ENCODE measurements at regions not wholly inside any gene's neighbourhood (a gene's known extent, or its start where the extent isn't known, plus 50 kb on each side); places are given as distances from the start of the nearest gene placed in this dataset.

DNA sequence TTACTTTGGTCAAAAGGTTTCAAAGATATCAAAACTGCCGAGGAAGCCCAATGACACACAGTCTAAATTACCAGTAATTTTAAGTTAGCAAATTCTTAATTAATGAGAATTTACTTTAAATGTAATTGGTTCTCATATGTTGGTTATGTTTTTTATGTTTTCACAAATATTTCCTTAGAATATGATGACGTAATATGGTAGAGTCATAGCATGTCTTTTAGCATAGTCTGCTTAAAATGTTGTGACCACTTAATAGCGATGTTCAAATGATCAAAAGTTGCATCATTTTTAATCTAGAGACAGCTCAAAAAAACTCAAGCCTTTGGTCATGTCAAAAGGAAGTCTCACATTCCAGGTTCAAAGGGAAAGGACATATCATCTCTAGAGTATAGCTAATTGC lies 123.3 kb upstream of the ST6GAL2 start:
- Mint-ChIP-seq H3K4me3 (no peak overlapping the region), H3K36me3 (no peaks in the 10 kb centered on the region), H3K4me1 (ENCODE audit: low read depth) (no peaks in the 10 kb centered on the region), H3K9me3 (no peaks in the 10 kb centered on the region), H3K27me3 (no peaks in the 10 kb centered on the region), H3K27ac (no peak overlapping the region)
- intact Hi-C loops (cut with micrococcal nuclease), result no loop called here
- POLR2A ChIA-PET, result no interaction called here
- DNase-seq, result no peak
- CTCF ChIA-PET, result no interaction called here

DNA sequence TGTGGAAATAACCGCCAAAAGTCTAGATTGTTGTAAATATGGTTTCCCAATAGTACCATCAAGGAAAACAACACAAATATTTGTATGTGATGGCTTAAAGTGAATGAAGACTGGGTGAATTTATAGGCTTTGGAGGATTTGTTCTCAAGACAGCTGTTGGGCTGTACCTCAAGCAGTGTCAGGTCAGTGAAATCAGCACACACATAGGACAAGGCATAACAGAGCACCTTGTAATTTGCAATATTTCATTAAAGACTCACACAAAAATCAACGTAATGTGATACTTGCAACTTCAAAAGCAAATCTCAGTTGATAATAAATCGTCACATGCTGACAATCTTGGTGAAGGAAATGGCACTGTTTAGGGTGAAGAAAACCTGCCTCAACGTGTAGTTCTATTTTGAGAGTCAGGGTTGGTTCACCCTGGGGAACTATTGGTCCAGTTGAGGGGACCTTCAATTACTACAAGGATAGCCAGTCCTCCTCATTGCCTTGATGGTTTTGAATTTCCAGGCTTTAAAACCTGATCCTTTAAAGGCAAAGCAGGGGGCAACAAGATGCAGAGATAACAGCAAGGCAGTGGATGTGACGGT lies 126.8 kb upstream of the ST6GAL2 start:
- Mint-ChIP-seq H3K4me3 (no peak overlapping the region), H3K27me3 (no peaks in the 10 kb centered on the region), H3K36me3 (no peaks in the 10 kb centered on the region), H3K4me1 (ENCODE audit: low read depth) (no peaks in the 10 kb centered on the region), H3K27ac (no peak overlapping the region), H3K9me3 (peaks cover 2% of the 10 kb centered on the region)
- ChIA-PET CTCF (no interaction called here), POLR2A (no interaction called here)
- DNase-seq, result no peak
- intact Hi-C loops (cut with micrococcal nuclease), result no loop called here

GRCh38 chr2:107013884-107014283 lies 127.9 kb upstream of the ST6GAL2 start:
- no peak overlapping the region for H3K27ac Mint-ChIP-seq
- no peak for DNase-seq
- POLR2A ChIA-PET, result no interaction called here
- H3K36me3 Mint-ChIP-seq, result no peaks in the 10 kb centered on the region
- intact Hi-C loops (cut with micrococcal nuclease), result no loop called here
- H3K27me3 Mint-ChIP-seq, result no peaks in the 10 kb centered on the region
- H3K9me3 Mint-ChIP-seq, result peaks cover 3% of the 10 kb centered on the region
- no peak overlapping the region for H3K4me3 Mint-ChIP-seq
- H3K4me1 Mint-ChIP-seq (ENCODE audit: low read depth), result no peaks in the 10 kb centered on the region
- CTCF ChIA-PET, result no interaction called here

GRCh38 chr2:107018366-107018765 lies 132.4 kb upstream of the ST6GAL2 start:
- Mint-ChIP-seq H3K4me3 (no peak overlapping the region), H3K36me3 (no peaks in the 10 kb centered on the region), H3K4me1 (ENCODE audit: low read depth) (no peaks in the 10 kb centered on the region), H3K27me3 (no peaks in the 10 kb centered on the region), H3K9me3 (peaks cover 3% of the 10 kb centered on the region), H3K27ac (no peak overlapping the region)
- no peak for DNase-seq
- intact Hi-C loops (cut with micrococcal nuclease), result no loop called here
- ChIA-PET POLR2A (no interaction called here), CTCF (no interaction called here)

DNA sequence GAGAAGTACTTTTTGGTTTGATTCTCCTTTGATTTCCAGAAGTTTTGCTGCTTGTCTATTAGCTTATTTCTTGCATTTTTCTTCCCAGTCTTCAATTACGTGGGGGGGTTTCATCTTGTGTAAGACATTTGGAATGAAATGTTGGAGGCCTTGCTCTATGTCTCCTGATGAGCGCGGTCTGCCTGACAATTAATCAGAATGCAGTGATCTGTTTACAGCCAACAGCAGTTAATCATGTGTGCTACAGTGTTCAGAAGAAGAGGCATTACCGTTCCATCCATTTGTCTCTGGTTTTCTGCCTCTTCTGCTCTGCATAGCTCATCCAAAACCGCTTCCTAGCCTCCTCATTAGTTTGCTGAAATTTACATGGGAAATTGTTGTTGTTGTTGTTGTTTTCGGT lies 134.4 kb upstream of the ST6GAL2 start:
- H3K36me3 Mint-ChIP-seq, result no peaks in the 10 kb centered on the region
- CTCF ChIA-PET, result no interaction called here

GRCh38 chr2:107024269-107024668 lies 138.3 kb upstream of the ST6GAL2 start:
- DNase-seq, result no peak
- H3K36me3 Mint-ChIP-seq, result no peaks in the 10 kb centered on the region
- H3K27me3 Mint-ChIP-seq, result no peaks in the 10 kb centered on the region
- H3K4me1 Mint-ChIP-seq (ENCODE audit: low read depth), result no peaks in the 10 kb centered on the region
- H3K27ac Mint-ChIP-seq, result no peak overlapping the region
- H3K9me3 Mint-ChIP-seq, result no peaks in the 10 kb centered on the region
- ChIA-PET CTCF (no interaction called here), POLR2A (no interaction called here)
- intact Hi-C loops (cut with micrococcal nuclease), result no loop called here
- no peak overlapping the region for H3K4me3 Mint-ChIP-seq

More for the DNA sequence above, 134.4 kb upstream of the ST6GAL2 start:
- POLR2A ChIA-PET, result no interaction called here
- no peak overlapping the region for H3K4me3 Mint-ChIP-seq
- no peaks in the 10 kb centered on the region for H3K4me1 Mint-ChIP-seq (ENCODE audit: low read depth)
- H3K27me3 Mint-ChIP-seq, result no peaks in the 10 kb centered on the region
- intact Hi-C loops (cut with micrococcal nuclease), result no loop called here
- H3K27ac Mint-ChIP-seq, result no peak overlapping the region
- peaks cover 3% of the 10 kb centered on the region for H3K9me3 Mint-ChIP-seq
- DNase-seq, result no peak

DNA sequence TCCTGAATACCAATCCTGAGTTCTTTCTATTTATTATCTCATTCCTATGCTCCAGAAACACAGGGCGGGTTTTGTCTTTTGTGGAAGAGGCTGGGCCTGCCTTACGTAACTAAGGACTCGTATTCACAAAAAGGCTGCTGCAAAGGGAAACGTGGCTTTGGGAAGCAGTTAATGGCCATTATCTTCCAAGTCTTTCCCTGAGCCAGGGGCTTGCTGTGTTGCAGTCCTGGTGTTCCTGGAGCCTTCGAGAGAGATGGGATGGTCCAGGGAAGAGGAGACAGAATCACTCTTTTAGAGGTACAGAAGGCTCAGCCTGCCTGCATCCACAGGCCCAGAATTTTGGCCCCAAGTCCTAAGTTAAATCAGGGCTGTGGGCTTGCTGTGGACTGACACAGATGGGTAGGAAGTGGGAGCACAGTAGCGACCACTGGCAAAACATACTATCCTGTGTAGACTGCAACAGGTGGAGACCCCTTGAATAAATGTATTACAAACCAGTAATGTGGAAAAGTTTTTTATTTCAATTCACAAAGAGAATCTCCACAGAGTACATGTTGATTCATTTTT lies 139.4 kb upstream of the ST6GAL2 start:
- CTCF ChIA-PET, result no interaction called here
- H3K4me1 Mint-ChIP-seq (ENCODE audit: low read depth), result no peaks in the 10 kb centered on the region
- no peaks in the 10 kb centered on the region for H3K36me3 Mint-ChIP-seq
- H3K27ac Mint-ChIP-seq, result no peak overlapping the region
- no peak for DNase-seq
- no peak overlapping the region for H3K4me3 Mint-ChIP-seq
- POLR2A ChIA-PET, result no interaction called here
- intact Hi-C loops (cut with micrococcal nuclease), result no loop called here
- no peaks in the 10 kb centered on the region for H3K9me3 Mint-ChIP-seq
- no peaks in the 10 kb centered on the region for H3K27me3 Mint-ChIP-seq

DNA sequence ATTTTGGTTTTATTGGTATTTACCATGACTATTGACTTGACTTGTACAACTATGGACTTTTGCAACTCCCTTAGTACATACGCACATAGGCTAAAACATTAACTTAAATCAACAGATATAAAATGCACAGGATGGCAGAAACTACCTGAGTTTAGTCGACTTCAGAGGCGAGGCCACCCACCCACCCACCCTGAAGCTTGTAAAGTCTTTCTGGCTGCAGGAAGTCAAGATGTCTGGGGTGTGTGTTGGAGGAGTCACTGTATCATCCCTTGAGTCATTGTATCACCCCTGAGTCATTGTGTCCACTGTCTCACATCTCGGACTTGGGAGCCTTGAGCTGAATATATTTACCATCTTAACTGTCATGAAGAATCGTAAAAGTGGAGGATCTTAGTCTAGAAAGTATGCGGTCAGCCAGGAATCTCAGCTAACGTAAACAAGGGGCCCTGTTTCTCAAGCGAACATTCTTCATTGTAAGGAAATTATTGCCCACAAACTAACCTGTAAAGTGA lies 140.0 kb upstream of the ST6GAL2 start:
- Mint-ChIP-seq H3K27ac (no peak overlapping the region), H3K36me3 (no peaks in the 10 kb centered on the region), H3K4me1 (ENCODE audit: low read depth) (no peaks in the 10 kb centered on the region), H3K27me3 (no peaks in the 10 kb centered on the region), H3K9me3 (no peaks in the 10 kb centered on the region), H3K4me3 (no peak overlapping the region)
- DNase-seq, result no peak
- ChIA-PET POLR2A (no interaction called here), CTCF (no interaction called here)
- intact Hi-C loops (cut with micrococcal nuclease), result no loop called here

DNA sequence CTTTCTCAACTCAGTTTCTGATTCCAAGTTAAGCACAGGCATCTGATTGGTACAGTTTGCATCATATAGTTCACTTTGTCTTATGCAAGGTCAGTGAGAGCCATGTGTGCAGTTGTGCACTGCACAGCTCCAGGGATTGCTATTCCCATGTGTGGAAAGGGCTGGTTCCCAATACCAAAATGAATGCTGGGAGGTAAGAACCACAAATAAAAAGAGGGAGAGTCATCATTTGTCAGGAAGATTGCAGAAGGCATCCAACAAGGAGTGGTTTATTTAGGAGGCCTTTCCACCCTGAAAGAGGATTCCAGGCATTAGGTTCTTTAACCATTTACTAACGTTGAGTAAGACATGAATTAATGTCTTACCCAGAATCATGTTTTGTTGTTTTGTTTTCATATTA lies 141.2 kb upstream of the ST6GAL2 start:
- H3K4me1 Mint-ChIP-seq (ENCODE audit: low read depth), result no peaks in the 10 kb centered on the region
- H3K36me3 Mint-ChIP-seq, result no peaks in the 10 kb centered on the region
- no peak overlapping the region for H3K27ac Mint-ChIP-seq
- intact Hi-C loops (cut with micrococcal nuclease), result no loop called here
- no peaks in the 10 kb centered on the region for H3K27me3 Mint-ChIP-seq
- POLR2A ChIA-PET, result no interaction called here
- no peak for DNase-seq
- CTCF ChIA-PET, result no interaction called here
- no peak overlapping the region for H3K4me3 Mint-ChIP-seq
- no peaks in the 10 kb centered on the region for H3K9me3 Mint-ChIP-seq

- POLR2A ChIA-PET, result no interaction called here
- no peak for DNase-seq
- Mint-ChIP-seq H3K4me3 (no peak overlapping the region), H3K36me3 (no peaks in the 10 kb centered on the region), H3K27me3 (no peaks in the 10 kb centered on the region), H3K4me1 (ENCODE audit: low read depth) (no peaks in the 10 kb centered on the region), H3K27ac (no peak overlapping the region), H3K9me3 (no peaks in the 10 kb centered on the region)
- intact Hi-C loops (cut with micrococcal nuclease), result no loop called here
- CTCF ChIA-PET, result no interaction called here
These were observed 141.8 kb upstream of the ST6GAL2 start for GRCh38 chr2:107027810-107028209.

GRCh38 chr2:107028661-107029060 lies 142.7 kb upstream of the ST6GAL2 start:
- no peak overlapping the region for H3K4me3 Mint-ChIP-seq
- H3K36me3 Mint-ChIP-seq, result no peaks in the 10 kb centered on the region
- no peaks in the 10 kb centered on the region for H3K4me1 Mint-ChIP-seq (ENCODE audit: low read depth)
- no peak for DNase-seq
- H3K27ac Mint-ChIP-seq, result no peak overlapping the region
- intact Hi-C loops (cut with micrococcal nuclease), result no loop called here
- ChIA-PET POLR2A (no interaction called here), CTCF (no interaction called here)
- H3K9me3 Mint-ChIP-seq, result no peaks in the 10 kb centered on the region
- no peaks in the 10 kb centered on the region for H3K27me3 Mint-ChIP-seq

DNA sequence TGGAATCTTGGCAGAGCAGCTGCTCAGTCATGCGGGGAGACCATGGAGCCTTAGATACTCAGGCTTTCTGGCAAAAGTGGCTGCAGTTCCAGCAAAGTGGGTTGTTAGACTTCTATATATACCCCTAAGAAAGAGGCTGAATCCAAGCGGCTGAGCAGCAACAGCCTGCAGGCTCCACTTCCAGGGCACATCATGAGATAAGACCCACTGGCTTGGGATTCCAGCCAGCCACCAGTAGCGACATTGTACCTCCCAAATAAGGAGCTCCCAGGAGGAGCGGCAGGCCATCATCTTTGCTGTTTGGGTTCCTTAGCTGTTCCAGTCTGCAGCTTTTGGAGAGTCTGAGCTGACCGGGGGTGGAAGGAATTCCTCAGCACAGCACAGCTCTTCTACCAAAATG lies 150.3 kb upstream of the ST6GAL2 start:
- POLR2A ChIA-PET, result no interaction called here
- CTCF ChIA-PET, result no interaction called here
- Mint-ChIP-seq H3K27me3 (no peaks in the 10 kb centered on the region), H3K27ac (no peak overlapping the region), H3K4me1 (ENCODE audit: low read depth) (no peaks in the 10 kb centered on the region), H3K9me3 (peaks cover 18% of the 10 kb centered on the region), H3K4me3 (no peak overlapping the region), H3K36me3 (no peaks in the 10 kb centered on the region)
- intact Hi-C loops (cut with micrococcal nuclease), result no loop called here
- no peak for DNase-seq

- H3K4me1 Mint-ChIP-seq (ENCODE audit: low read depth), result no peaks in the 10 kb centered on the region
- no peak for DNase-seq
- no peaks in the 10 kb centered on the region for H3K9me3 Mint-ChIP-seq
- ChIA-PET CTCF (no interaction called here), POLR2A (no interaction called here)
- H3K27me3 Mint-ChIP-seq, result no peaks in the 10 kb centered on the region
- intact Hi-C loops (cut with micrococcal nuclease), result no loop called here
- H3K27ac Mint-ChIP-seq, result no peak overlapping the region
- no peaks in the 10 kb centered on the region for H3K36me3 Mint-ChIP-seq
- no peak overlapping the region for H3K4me3 Mint-ChIP-seq
These were observed 176.2 kb upstream of the ST6GAL2 start for GRCh38 chr2:107062173-107062572.
